ENCODE measurements at regions not wholly inside any gene's neighbourhood (a gene's known extent, or its start where the extent isn't known, plus 50 kb on each side); places are given as distances from the start of the nearest gene placed in this dataset.

- DNase-seq, result no peak
Observed at GRCh38 chr4:181969151-181969550, 274.1 kb upstream of the TENM3 start.

- no peak for DNase-seq
Observed at GRCh38 chr4:181970366-181970765, 272.8 kb upstream of the TENM3 start.

- no peak for DNase-seq
Observed at GRCh38 chr4:181971411-181971810, 271.8 kb upstream of the TENM3 start.

- no peak for DNase-seq
Observed at GRCh38 chr4:181971973-181972372, 271.2 kb upstream of the TENM3 start.

GRCh38 chr4:181976764-181977163 is 266.4 kb upstream of the TENM3 start:
- no peak for DNase-seq

- DNase-seq, result no peak
Observed at GRCh38 chr4:181982437-181982836, 260.8 kb upstream of the TENM3 start.

GRCh38 chr4:181982856-181983255 is 260.3 kb upstream of the TENM3 start:
- no peak for DNase-seq

GRCh38 chr4:181987392-181987791 is 255.8 kb upstream of the TENM3 start:
- DNase-seq, result no peak

GRCh38 chr4:181989071-181989470 is 254.1 kb upstream of the TENM3 start:
- no peak for DNase-seq

- DNase-seq, result no peak
Observed at GRCh38 chr4:181991369-181992108, 251.7 kb upstream of the TENM3 start.

- no peak for DNase-seq
Observed at GRCh38 chr4:181998398-181999295, 244.6 kb upstream of the TENM3 start.

- DNase-seq, result no peak
Observed at GRCh38 chr4:182000077-182000476, 243.1 kb upstream of the TENM3 start.

GRCh38 chr4:182010876-182011275 is 232.3 kb upstream of the TENM3 start:
- no peak for DNase-seq

GRCh38 chr4:182014164-182014563 is 229.0 kb upstream of the TENM3 start:
- DNase-seq, result no peak

GRCh38 chr4:182015014-182015413 is 228.2 kb upstream of the TENM3 start:
- no peak for DNase-seq

- DNase-seq, result no peak
Observed at GRCh38 chr4:182015893-182016292, 227.3 kb upstream of the TENM3 start.

- no peak for DNase-seq
Observed at GRCh38 chr4:182017038-182017437, 226.2 kb upstream of the TENM3 start.

- DNase-seq, result no peak
Observed at GRCh38 chr4:182018691-182019090, 224.5 kb upstream of the TENM3 start.

GRCh38 chr4:182019148-182019652 is 224.0 kb upstream of the TENM3 start:
- DNase-seq, result no peak

- no peak for DNase-seq
Observed at GRCh38 chr4:182022909-182023308, 220.3 kb upstream of the TENM3 start.

- DNase-seq, result no peak
Observed at GRCh38 chr4:182023469-182023868, 219.7 kb upstream of the TENM3 start.

- no peak for DNase-seq
Observed at GRCh38 chr4:182042945-182043344, 200.3 kb upstream of the TENM3 start.

- no peak for DNase-seq
Observed at GRCh38 chr4:182048871-182049270, 194.3 kb upstream of the TENM3 start.

- DNase-seq, result no peak
Observed at GRCh38 chr4:182056866-182057265, 186.3 kb upstream of the TENM3 start.

Measured in activated gamma-delta T cell treated with Interleukin-2 at 50 U/mL for 16 hours (primary cell).